Prostate gland (tissue), 2 donors: ENCODE measurements at regions not wholly inside any gene's neighbourhood (a gene's known extent, or its start where the extent isn't known, plus 50 kb on each side); places are given as distances from the start of the nearest gene placed in this dataset.

Experiments used
- DNase-seq: peaks from one replicate; pipeline ENCODE4 v3.0.0-alpha.2; 2019; ENCODE audit warnings: low spot score
- H3K27ac ChIP-seq, 2 donors: fragments of 200-600 bp; sonication (generic); 2 replicates each; pipeline ENCODE4 v1.5.1; 2017 to 2019
- H3K27me3 ChIP-seq: fragments of 200-600 bp; sonication (generic); replicated peaks from 2 replicates; pipeline ENCODE4 v1.5.1; 2019; ENCODE audit not compliant: insufficient read depth
- H3K36me3 ChIP-seq, 2 donors: fragments of 200-600 bp; sonication (generic); 1 replicate in 1 of 2; 2 replicates in 1 of 2; pipeline versions ENCODE4 v1.5.1 to v1.8.1; 2017 to 2019
- H3K4me1 ChIP-seq: fragments of 200-600 bp; sonication (generic); replicated peaks from 2 replicates; pipeline ENCODE4 v1.5.1; 2019
- H3K4me3 ChIP-seq, 2 donors: fragments of 200-600 bp; sonication (generic); 2 replicates each; pipeline ENCODE4 v1.5.1; 2017 to 2019
- H3K9me3 ChIP-seq: fragments of 200-600 bp; sonication (generic); 2 replicates; pipeline ENCODE4 v1.5.1; 2017
- POLR2A ChIP-seq: fragments of 450-650 bp; IDR thresholded peaks from one replicate; pipeline ENCODE4 v1.6.1; 2016; ENCODE audit warnings: antibody characterized with exemption, mild to moderate bottlenecking
- POLR2AphosphoS5 ChIP-seq: sonication (generic); formaldehyde crosslinking; IDR thresholded peaks from one replicate; pipeline ENCODE4 v1.6.1; 2017; ENCODE audit warnings: antibody characterized with exemption
- WGBS: methylation state at CpG from one replicate; pipeline ENCODE4 v1.1.5; 2018; 5-methylcytosine and 5-hydroxymethylcytosine counted together
- intact Hi-C: fragments of 100-400 bp; cut with DNase I; formaldehyde crosslinking; loops from one replicate; pipeline ENCODE4 v1.14.2; 2022
- TF ChIP-seq, protein P1 (sequence below), 4 experiments: fragments of 200-600 bp in 2 of 4; fragments of 450-650 bp in 2 of 4; sonication (generic) in 2 of 4; IDR thresholded peaks; 1 replicate in 3 of 4; 2 replicates in 1 of 4; pipeline ENCODE4 v1.5.1; 2016 to 2019; ENCODE audit warnings: antibody characterized with exemption in 4 of 4, mild to moderate bottlenecking in 2 of 4, moderate library complexity in 2 of 4

DNA sequence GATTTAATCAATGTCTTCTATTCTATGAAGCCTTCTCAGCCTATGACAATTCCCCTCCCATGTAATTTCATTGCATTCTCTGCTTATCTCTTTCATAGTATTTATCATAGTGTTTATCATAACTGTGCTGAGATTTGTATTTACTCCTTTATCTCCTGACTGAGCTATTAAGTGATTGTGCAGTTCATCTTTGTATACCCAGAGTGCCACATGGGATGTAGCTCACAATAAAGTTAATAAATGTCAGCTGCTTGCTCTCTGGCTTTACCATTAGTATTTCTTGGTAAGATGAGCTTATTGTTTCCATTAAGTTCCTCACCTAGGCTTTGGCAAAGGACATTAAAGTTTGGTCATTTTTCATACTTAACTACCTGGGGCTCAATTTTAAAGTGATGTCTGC is 275.1 kb upstream of the MPDZ start:
- Histone ChIP-seq H3K27me3 (no peaks in the 10 kb centered on the region), H3K4me3 (no peak overlapping the region), H3K4me1 (no peaks in the 10 kb centered on the region), H3K27ac (no peak overlapping the region), H3K9me3 (no peaks in the 10 kb centered on the region), H3K36me3 (no peaks in the 10 kb centered on the region)
- TF ChIP-seq POLR2AphosphoS5, result no peak
- TF ChIP-seq, protein P1, sequence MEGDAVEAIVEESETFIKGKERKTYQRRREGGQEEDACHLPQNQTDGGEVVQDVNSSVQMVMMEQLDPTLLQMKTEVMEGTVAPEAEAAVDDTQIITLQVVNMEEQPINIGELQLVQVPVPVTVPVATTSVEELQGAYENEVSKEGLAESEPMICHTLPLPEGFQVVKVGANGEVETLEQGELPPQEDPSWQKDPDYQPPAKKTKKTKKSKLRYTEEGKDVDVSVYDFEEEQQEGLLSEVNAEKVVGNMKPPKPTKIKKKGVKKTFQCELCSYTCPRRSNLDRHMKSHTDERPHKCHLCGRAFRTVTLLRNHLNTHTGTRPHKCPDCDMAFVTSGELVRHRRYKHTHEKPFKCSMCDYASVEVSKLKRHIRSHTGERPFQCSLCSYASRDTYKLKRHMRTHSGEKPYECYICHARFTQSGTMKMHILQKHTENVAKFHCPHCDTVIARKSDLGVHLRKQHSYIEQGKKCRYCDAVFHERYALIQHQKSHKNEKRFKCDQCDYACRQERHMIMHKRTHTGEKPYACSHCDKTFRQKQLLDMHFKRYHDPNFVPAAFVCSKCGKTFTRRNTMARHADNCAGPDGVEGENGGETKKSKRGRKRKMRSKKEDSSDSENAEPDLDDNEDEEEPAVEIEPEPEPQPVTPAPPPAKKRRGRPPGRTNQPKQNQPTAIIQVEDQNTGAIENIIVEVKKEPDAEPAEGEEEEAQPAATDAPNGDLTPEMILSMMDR (IDR thresholded peaks at IDR 0.05), result no peak
- TF ChIP-seq POLR2A, result no peak
- DNase-seq, result no peak
- intact Hi-C loops, result no loop called here

DNA sequence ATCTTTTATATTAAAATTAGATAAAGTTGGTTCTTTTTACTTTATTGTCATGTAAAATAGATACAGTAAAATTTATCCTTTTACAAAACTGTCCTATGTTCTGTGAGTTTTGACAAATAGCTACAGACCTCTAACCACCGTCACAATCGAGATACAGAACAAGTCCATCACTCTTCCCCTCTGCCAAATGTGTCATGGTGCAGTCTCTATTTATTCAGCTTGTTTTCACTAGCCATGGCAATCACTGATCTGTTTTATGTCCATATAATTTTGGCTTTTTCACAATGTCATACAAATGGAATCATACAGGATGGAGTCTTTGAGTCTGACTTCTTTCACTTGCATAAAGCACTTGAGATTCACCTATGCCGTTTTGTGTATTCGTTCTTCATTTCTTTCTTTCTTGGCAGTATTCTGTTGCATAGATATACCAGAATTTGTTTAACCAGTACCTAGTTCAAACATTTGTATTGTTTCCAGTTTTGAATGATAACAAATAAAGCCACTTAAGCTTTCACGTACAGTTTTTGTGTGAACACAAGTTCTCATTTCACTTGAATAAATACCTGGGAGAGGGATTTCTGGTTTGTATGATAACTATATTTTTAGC is 273.2 kb upstream of the MPDZ start:
- intact Hi-C loops, result no loop called here
- TF ChIP-seq POLR2A (no peak), POLR2AphosphoS5 (no peak)
- TF ChIP-seq, protein P1 (IDR thresholded peaks at IDR 0.05), result no peak
- no peaks in the 10 kb centered on the region for H3K36me3 ChIP-seq
- no peak for DNase-seq
- no peaks in the 10 kb centered on the region for H3K9me3 ChIP-seq
- 70% methylated on average over 5 of the region's 5 CpGs for WGBS
- H3K27me3 ChIP-seq, result no peaks in the 10 kb centered on the region
- no peaks in the 10 kb centered on the region for H3K4me1 ChIP-seq
- H3K4me3 ChIP-seq, result no peak overlapping the region
- H3K27ac ChIP-seq, result no peak overlapping the region

DNA sequence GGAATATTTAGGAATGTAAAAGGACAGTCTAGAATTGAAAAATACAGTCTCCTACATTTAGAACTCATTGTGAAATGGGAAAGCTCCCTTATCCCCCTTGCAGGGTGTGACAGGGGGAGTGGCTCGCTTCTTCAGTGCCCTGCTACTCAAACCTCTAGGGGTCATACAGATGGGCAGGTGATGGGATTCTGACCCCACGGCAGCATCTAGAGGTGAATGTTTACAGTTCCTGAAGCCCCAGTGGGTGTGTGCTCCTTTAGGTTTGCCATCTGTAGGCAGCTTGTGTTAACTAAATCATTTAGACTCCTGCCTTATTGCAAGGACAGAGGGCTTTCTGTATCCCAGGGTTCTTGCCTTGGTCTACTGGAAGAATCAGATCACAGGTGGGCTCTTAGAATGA is 271.0 kb upstream of the MPDZ start:
- Histone ChIP-seq H3K4me1 (no peaks in the 10 kb centered on the region), H3K27ac (no peak overlapping the region), H3K4me3 (no peak overlapping the region), H3K27me3 (no peaks in the 10 kb centered on the region), H3K9me3 (no peaks in the 10 kb centered on the region), H3K36me3 (no peaks in the 10 kb centered on the region)
- intact Hi-C loops, result no loop called here
- DNase-seq, result no peak
- TF ChIP-seq, protein P1 (IDR thresholded peaks at IDR 0.05), result no peak
- no peak for TF ChIP-seq POLR2AphosphoS5
- TF ChIP-seq POLR2A, result no peak
- 77% methylated on average over 2 of the region's 2 CpGs for WGBS

DNA sequence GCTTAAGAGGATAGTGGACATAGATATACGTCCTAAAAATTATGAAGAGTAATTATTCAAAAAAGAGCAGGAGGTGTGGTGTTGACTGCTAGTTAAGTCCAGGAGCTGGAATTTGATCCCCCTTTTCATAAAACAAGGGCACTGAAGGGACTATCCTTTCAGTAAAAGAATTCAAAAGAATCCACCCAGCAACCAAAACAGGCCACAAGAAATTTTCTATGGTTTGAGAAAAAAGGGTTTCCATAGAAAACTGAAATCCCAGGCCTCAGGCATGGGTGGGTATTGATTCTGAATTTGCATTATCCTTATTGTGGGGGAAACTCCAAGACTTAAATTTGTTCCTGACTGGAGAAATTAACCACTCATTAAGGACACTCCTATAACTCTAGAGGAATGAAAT is 269.0 kb upstream of the MPDZ start:
- WGBS, result 97% methylated on average over 1 of the region's 1 CpG
- intact Hi-C loops, result no loop called here

DNA sequence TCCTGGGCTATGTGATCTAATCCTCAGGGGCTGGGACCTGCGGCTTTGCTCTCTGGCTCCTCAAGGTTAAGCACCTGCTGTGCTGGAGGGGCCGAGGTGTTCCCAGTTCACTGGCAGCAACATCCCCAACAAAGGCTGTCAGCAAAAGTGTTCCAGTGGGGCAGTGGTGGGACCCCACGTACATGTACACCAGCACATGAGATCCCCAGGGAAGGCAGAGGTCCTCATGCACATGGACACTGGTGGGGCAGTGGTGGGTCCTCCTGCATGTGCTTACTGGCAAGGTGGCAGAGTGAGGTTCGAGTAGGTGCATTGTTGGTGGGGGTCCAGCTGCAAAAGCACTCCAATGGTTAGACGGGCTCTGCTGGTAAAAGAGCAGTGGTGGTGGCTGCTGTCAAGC is 255.6 kb upstream of the MPDZ start:
- Histone ChIP-seq H3K27ac (no peak overlapping the region), H3K36me3 (no peaks in the 10 kb centered on the region), H3K4me3 (no peak overlapping the region), H3K27me3 (no peaks in the 10 kb centered on the region), H3K4me1 (no peaks in the 10 kb centered on the region), H3K9me3 (no peaks in the 10 kb centered on the region)
- TF ChIP-seq POLR2AphosphoS5 (no peak), POLR2A (no peak)
- TF ChIP-seq, protein P1 (IDR thresholded peaks at IDR 0.05), result no peak
- WGBS, result 64% methylated on average over 5 of the region's 5 CpGs
- intact Hi-C loops, result no loop called here
- DNase-seq, result no peak

More for the DNA sequence above, 269.0 kb upstream of the MPDZ start:
- Histone ChIP-seq H3K27ac (no peak overlapping the region), H3K4me1 (no peaks in the 10 kb centered on the region), H3K27me3 (no peaks in the 10 kb centered on the region), H3K9me3 (no peaks in the 10 kb centered on the region), H3K4me3 (no peak overlapping the region), H3K36me3 (no peaks in the 10 kb centered on the region)
- no peak for DNase-seq
- TF ChIP-seq POLR2AphosphoS5, result no peak
- TF ChIP-seq, protein P1 (IDR thresholded peaks at IDR 0.05), result no peak
- TF ChIP-seq POLR2A, result no peak
